HCT116 (cell line): ENCODE measurements at regions not wholly inside any gene's neighbourhood (a gene's known extent, or its start where the extent isn't known, plus 50 kb on each side); places are given as distances from the start of the nearest gene placed in this dataset.

Experiments used
- ATAC-seq: fragments of 200-7000 bp; cut with Tn5 transposase; 2 replicates; pipeline ENCODE4 v1.9.1; 2020; ENCODE audit warnings: mild to moderate bottlenecking, moderate library complexity
- BruUV-seq: library from RNA; stranded (reverse); fragments of 400-500 nt; replicated peaks from 2 replicates; lab custom pipeline; 2021; lab: Mats Ljungman, UMichigan
- CTCF ChIA-PET: fragments of 300-600 bp; sonication (Branson Sonifier 250); formaldehyde crosslinking; loops from one replicate; lab custom pipeline; 2021; ENCODE audit warnings: antibody characterized with exemption; lab: Charles Lee
- POLR2A ChIA-PET: fragments of 300-600, 350-600 bp; sonication (Branson Sonifier 250); formaldehyde crosslinking; loops from one replicate; lab custom pipeline; 2021; ENCODE audit warnings: antibody characterized with exemption; lab: Charles Lee
- RAD21 ChIA-PET, 2 experiments: fragments of 300-600 bp; sonication (Branson Sonifier 250); formaldehyde crosslinking; loops; one replicate each; lab custom pipeline; 2023; ENCODE audit warnings: low total read pairs in 2 of 2; ENCODE audit not compliant: uncharacterized antibody in 2 of 2, unreplicated experiment in 2 of 2, low non-redundant PET in 1 of 2; lab: Charles Lee
- DNase-seq: peaks from one replicate; pipeline ENCODE4 v3.0.0-alpha.2; 2010; ENCODE audit warnings: low read depth, low spot score
- H2AFZ ChIP-seq: fragments of 200-600 bp; shearing (Covaris generic), sonication (generic); 2 replicates; pipeline ENCODE4 v1.6.1; 2017; ENCODE audit warnings: low read depth, mixed run types, mixed read lengths, antibody characterized with exemption, low read length; ENCODE audit not compliant: poor library complexity, severe bottlenecking
- H3K27ac ChIP-seq: 2 replicates; pipeline ENCODE4 v1.5.1; 2012; ENCODE audit warnings: low read depth, low read length
- H3K27me3 ChIP-seq: fragments of 200-600 bp; sonication (generic); 2 replicates; pipeline ENCODE4 v1.6.1; 2016; ENCODE audit warnings: mixed run types, low read length, mixed read lengths; ENCODE audit not compliant: insufficient read depth
- H3K36me3 ChIP-seq, 2 experiments: fragments of 200-500 bp in 1 of 2; fragments of 200-600 bp in 1 of 2; sonication (Bioruptor generic) in 1 of 2; sonication (generic) in 1 of 2; 2 replicates each; pipeline versions ENCODE4 v1.5.1 to v1.6.1; 2014 to 2016; ENCODE audit warnings: low read length in 2 of 2, inconsistent platforms in 1 of 2, mixed read lengths in 1 of 2, mixed run types in 1 of 2; ENCODE audit not compliant: insufficient read depth in 2 of 2, control insufficient read depth in 1 of 2
- H3K4me1 ChIP-seq, 2 experiments: fragments of 200-600 bp in 1 of 2; sonication (generic) in 1 of 2; 2 replicates each; pipeline versions ENCODE4 v1.5.1 to v1.6.1; 2012 to 2017; ENCODE audit warnings: low read length in 2 of 2, inconsistent platforms in 1 of 2, mild to moderate bottlenecking in 1 of 2, mixed read lengths in 1 of 2, mixed run types in 1 of 2, moderate library complexity in 1 of 2; ENCODE audit not compliant: insufficient read depth in 2 of 2, control insufficient read depth in 1 of 2
- H3K4me2 ChIP-seq: fragments of 200-600 bp; sonication (generic); 2 replicates; pipeline ENCODE4 v1.6.1; 2017; ENCODE audit warnings: mixed run types, low read length, mixed read lengths
- H3K4me3 ChIP-seq, 2 experiments: fragments of 200-600 bp in 1 of 2; sonication (generic) in 1 of 2; replicated peaks in 1 of 2; 2 replicates each; pipeline ENCODE4 v1.5.1; 2011 to 2016; ENCODE audit warnings: low read length in 2 of 2, control low read depth in 1 of 2, low read depth in 1 of 2, mild to moderate bottlenecking in 1 of 2, mixed read lengths in 1 of 2, mixed run types in 1 of 2
- H3K79me2 ChIP-seq: fragments of 200-600 bp; sonication (generic); 2 replicates; pipeline ENCODE4 v1.6.1; 2017; ENCODE audit warnings: mild to moderate bottlenecking, mixed run types, low read length, moderate library complexity, mixed read lengths; ENCODE audit not compliant: insufficient read depth
- H3K9ac ChIP-seq: fragments of 200-600 bp; sonication (generic); 2 replicates; pipeline ENCODE4 v1.6.1; 2016; ENCODE audit warnings: low read length, mixed read lengths
- H3K9me2 ChIP-seq: fragments of 200-600 bp; sonication (generic), shearing (Covaris generic); 2 replicates; pipeline ENCODE4 v1.6.1; 2017; ENCODE audit warnings: mixed run types, mild to moderate bottlenecking, moderate library complexity; ENCODE audit not compliant: insufficient read depth
- H3K9me3 ChIP-seq, 2 experiments: fragments of 200-500 bp in 1 of 2; fragments of 200-600 bp in 1 of 2; sonication (Bioruptor generic) in 1 of 2; sonication (generic) in 1 of 2; 2 replicates each; pipeline ENCODE4 v1.6.1; 2014 to 2017; ENCODE audit warnings: low read length in 2 of 2, mixed read lengths in 2 of 2, inconsistent platforms in 1 of 2, low read depth in 1 of 2, mild to moderate bottlenecking in 1 of 2, mixed run types in 1 of 2, moderate library complexity in 1 of 2; ENCODE audit not compliant: control insufficient read depth in 1 of 2, insufficient read depth in 1 of 2
- H4K20me1 ChIP-seq: fragments of 200-600 bp; sonication (generic), shearing (Covaris generic); 2 replicates; pipeline ENCODE4 v1.6.1; 2017; ENCODE audit warnings: mixed run types, mild to moderate bottlenecking, moderate library complexity; ENCODE audit not compliant: insufficient read depth
- CEBPB ChIP-seq: IDR thresholded peaks from 2 replicates; pipeline ENCODE4 v1.6.1; 2012; ENCODE audit warnings: low read depth
- EGR1 ChIP-seq: IDR thresholded peaks from 2 replicates; pipeline ENCODE4 v1.6.1; 2012; ENCODE audit warnings: low read depth
- EZH2 ChIP-seq: fragments of 200-600 bp; sonication (generic); IDR thresholded peaks from 2 replicates; pipeline ENCODE4 v1.6.1; 2017; ENCODE audit warnings: antibody characterized with exemption, mixed run types
- JUND ChIP-seq: IDR thresholded peaks from 2 replicates; pipeline ENCODE4 v1.6.1; 2012
- MAX ChIP-seq: IDR thresholded peaks from 2 replicates; pipeline ENCODE4 v1.6.1; 2012
- RAD21 ChIP-seq: IDR thresholded peaks from 2 replicates; pipeline ENCODE4 v1.6.1; 2012; ENCODE audit warnings: low read depth, mild to moderate bottlenecking
- SIN3A ChIP-seq: IDR thresholded peaks from 2 replicates; pipeline ENCODE4 v1.6.1; 2012; ENCODE audit warnings: low read depth
- TCF7L2 ChIP-seq: IDR thresholded peaks from 2 replicates; pipeline ENCODE4 v1.7.0; 2011; ENCODE audit warnings: borderline replicate concordance, inconsistent platforms; ENCODE audit not compliant: insufficient read depth, insufficient read length; ENCODE audit errors: extremely low read depth
- ZNF274 ChIP-seq: fragments of 200-500 bp; sonication (Bioruptor generic); IDR thresholded peaks from 2 replicates; pipeline ENCODE4 v1.6.1; 2014; ENCODE audit warnings: mild to moderate bottlenecking, low read depth, low read length, inconsistent platforms
- intact Hi-C: fragments of 100-400 bp; cut with micrococcal nuclease; formaldehyde crosslinking; loops from 2 replicates; pipeline ENCODE4 v1.10.0; 2022

GRCh38 chr1:208300084-208300770, 56.0 kb upstream of the PLXNA2 start:
- H3K9me3 ChIP-seq, result no peaks in the 10 kb centered on the region
- RAD21 ChIA-PET, result no interaction called here
- BruUV-seq, result no TSS peak
- no peaks in the 10 kb centered on the region for H3K36me3 ChIP-seq
- H3K79me2 ChIP-seq, result no peaks in the 10 kb centered on the region
- no peak for TF ChIP-seq SIN3A
- no peak for TF ChIP-seq EGR1
- no peak for TF ChIP-seq EZH2
- no peak for TF ChIP-seq MAX
- TF ChIP-seq TCF7L2, result no peak
- no peaks in the 10 kb centered on the region for H3K4me1 ChIP-seq
- H2AFZ ChIP-seq, result no peak overlapping the region
- CTCF ChIA-PET, result no interaction called here
- H3K4me3 ChIP-seq, result no peak overlapping the region
- POLR2A ChIA-PET, result no interaction called here
- no peak overlapping the region for H3K27ac ChIP-seq
- H3K4me2 ChIP-seq, result no peak overlapping the region
- no peak for ATAC-seq
- H3K9me2 ChIP-seq, result no peaks in the 10 kb centered on the region
- no peak overlapping the region for H3K9ac ChIP-seq
- no peak for DNase-seq
- no peaks in the 10 kb centered on the region for H4K20me1 ChIP-seq
- peaks cover 39% of the 10 kb centered on the region for H3K27me3 ChIP-seq
- intact Hi-C loops, result no loop called here

- TF ChIP-seq RAD21 (no peak), TCF7L2 (no peak), ZNF274 (no peak), EZH2 (no peak), CEBPB (no peak), JUND (no peak), SIN3A (no peak)
- Histone ChIP-seq H2AFZ (no peak overlapping the region), H3K9ac (no peak overlapping the region), H3K79me2 (no peaks in the 10 kb centered on the region), H3K4me1 (no peaks in the 10 kb centered on the region), H3K4me3 (no peak overlapping the region), H3K9me2 (no peaks in the 10 kb centered on the region), H3K4me2 (no peak overlapping the region), H3K9me3 (no peaks in the 10 kb centered on the region), H3K27me3 (peaks cover 30% of the 10 kb centered on the region), H3K27ac (no peak overlapping the region), H4K20me1 (no peaks in the 10 kb centered on the region), H3K36me3 (no peaks in the 10 kb centered on the region)
- ChIA-PET POLR2A (no interaction called here), RAD21 (no interaction called here), CTCF (no interaction called here)
- no peak for DNase-seq
- BruUV-seq, result no TSS peak
- intact Hi-C loops, result no loop called here
- no peak for ATAC-seq
Observed at GRCh38 chr1:208302699-208303238, 58.6 kb upstream of the PLXNA2 start.
